NCI-H2196 (cell line): ENCODE measurements at regions not wholly inside any gene's neighbourhood (a gene's known extent, or its start where the extent isn't known, plus 50 kb on each side); places are given as distances from the start of the nearest gene placed in this dataset.
"Not testable (repeated sequence)": the region's sequence is repeated elsewhere in the genome, so short reads cannot be mapped to it uniquely, and the experiment has no call there.

Source experiments
- DNase-seq: peaks from one replicate; lab custom pipeline; 2025; ENCODE audit not compliant: unreplicated experiment; lab: John Stamatoyannopoulos, UW

DNA sequence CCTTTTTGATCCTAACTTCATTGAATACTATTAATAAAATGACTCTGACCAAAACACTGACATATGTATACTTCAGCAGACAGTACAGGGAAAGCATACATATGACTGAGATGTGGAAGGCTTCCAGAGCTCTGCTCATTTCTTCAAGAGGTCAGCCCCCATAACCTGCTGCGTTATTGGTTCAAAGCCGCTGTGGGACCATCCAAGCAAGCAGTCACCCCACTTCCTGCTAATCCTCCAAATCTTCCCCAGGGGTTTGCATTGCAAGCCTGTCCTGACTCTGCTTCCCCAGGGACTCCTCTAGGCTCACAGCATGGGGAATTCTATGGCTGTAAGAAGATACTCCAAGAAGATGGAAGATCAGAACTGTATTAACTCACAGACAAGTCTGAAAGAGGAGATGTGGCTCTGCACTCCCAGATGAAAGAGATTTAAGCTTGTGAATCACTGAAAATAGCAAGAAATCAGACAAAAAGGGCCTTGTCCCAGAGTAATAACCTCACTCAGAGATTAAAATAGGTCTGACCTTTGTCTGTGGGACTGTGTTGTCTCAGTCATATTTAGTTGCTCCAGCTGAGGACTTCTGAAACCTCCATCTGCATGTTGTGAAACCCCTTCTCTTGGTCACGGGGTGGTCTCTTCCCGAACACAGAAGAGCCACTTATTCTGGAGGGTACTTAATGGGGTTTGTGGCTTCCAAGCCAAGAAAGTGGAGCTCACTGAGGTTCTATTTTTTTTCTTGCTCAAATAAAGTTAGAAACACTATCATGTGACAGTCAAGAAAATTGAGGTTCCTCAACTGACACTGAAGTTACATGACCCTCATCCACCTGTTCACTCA, 101.5 kb upstream of the MARCKS start:
- no peak for DNase-seq

DNA sequence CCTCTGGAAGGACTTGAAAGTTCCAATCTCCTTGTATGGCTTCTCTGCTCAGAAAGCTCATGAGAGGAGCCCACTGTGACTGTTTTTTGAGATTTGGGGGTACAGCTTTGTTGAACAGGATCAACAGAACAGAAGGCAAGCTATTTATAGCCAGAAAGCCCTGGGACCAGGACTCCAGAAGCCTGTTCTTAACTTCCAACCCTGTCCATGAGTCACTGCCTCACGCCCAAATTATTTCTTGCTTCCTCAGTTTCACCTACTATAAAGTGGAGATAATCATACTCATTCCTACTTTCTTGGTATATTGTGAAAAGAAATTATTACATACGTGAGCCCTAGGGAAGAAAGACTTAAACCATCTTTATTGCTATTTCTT, 100.9 kb upstream of the MARCKS start:
- no peak for DNase-seq

DNA sequence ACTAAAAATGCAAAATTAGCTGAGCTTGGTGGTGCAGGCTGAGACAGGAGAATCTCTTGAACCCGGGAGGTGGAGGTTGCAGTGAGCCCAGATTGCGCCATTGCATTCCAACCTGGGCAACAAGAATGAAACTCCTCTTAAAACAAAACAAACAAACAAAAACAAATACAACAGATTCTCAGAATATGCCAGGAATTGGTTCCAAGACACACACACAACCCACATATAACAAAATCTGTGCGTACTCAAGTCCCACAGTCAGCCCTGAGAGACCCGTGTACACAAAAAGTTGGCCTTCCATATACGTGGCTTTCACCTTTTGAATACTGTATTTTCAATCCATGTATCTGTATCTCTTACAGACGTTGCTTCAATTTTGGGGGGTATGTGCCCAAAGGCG, 98.9 kb upstream of the MARCKS start:
- DNase-seq = no peak

DNA sequence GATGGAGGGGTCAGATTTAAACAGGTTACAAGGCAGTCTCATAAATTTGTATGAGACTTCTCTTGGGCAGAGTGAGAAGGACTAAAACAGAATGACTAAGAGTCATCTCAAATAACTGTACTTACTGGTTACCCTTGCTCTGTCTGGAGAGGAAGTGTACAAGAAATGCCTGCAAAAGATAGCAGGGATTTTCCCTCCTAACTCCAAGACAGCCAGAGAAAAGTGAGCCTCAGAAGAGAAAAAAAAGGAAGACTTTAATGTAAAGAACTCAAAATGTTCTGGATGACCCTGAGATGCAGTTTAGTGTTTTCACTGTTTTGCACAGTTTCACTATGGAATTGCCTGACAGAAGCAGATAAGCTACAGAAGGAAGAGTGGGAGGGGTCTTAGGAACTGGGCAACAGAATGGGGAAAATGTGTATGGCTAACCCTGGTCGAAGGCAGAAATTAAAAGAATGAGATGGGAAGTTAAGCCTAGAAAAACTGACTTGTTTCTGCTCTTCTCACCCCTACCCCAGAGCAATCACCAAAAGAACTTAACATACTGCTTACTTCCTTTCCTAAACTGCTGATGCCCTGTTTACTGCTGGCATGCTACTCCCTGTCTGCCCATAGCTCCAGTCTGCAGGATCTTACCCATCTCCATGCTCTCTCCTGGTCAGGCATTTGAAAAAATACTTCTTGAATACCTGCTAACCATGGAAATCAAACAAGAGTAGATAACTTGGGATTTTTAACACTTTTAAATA, 98.1 kb upstream of the MARCKS start:
- DNase-seq = no peak

DNA sequence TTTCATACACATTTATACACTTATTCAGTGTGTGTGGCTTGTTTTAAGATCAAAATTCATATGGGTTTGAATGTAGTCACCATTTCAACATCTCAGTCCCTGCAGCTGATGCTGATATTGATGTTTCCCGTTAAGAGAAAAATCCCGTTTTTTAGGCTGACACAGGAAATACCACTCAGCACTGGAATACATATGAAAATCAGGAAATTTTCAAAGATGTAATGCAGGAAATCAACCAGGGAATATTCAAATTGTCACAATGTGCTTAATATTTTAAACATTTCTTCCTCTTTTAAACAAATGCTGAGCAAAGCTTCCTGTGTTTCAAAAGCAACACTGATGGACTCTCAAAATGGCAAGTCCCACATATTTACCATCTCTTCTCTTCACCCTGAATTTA, 94.5 kb upstream of the MARCKS start:
- no peak for DNase-seq

DNA sequence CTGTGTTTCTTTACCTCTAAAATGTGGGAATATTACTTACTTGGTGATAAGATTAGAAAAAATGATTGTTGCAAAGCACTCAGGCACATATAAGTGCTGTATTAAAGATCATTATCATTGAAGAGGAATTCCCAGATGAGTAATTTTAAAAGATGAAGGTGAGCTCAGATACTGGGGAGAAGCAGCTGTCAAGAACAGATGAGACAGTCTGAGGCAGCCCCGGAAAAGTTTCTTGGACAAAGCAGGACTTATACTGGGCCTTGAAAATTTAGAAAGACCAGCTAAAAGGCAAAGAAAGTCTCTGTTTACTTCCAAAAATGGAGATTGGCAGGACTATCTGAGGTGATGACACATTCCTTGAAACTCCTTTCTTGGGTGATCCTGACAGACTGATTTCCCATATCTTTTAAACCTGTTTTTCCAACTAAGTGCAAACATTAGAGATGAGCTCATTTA, 93.8 kb upstream of the MARCKS start:
- no peak for DNase-seq

DNA sequence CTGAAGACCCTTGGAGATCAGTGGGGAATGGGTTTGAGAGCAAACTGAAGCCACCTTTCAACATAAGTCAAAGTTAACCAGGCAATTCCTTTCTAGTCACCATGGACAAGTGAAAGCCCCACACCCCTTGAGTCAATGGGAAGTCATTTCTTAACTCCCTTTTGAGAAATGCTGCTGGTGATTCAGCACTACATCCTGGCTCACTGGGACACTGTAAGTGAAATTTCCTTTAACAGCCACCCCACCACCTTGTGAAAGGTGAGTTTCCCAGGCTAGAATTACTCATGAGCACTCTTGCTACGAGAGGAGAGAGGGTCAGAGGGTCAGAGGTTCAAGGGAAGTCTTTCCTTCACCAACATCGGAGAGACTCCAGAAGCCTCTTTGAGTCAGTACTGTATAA, 93.3 kb upstream of the MARCKS start:
- DNase-seq = no peak

DNA sequence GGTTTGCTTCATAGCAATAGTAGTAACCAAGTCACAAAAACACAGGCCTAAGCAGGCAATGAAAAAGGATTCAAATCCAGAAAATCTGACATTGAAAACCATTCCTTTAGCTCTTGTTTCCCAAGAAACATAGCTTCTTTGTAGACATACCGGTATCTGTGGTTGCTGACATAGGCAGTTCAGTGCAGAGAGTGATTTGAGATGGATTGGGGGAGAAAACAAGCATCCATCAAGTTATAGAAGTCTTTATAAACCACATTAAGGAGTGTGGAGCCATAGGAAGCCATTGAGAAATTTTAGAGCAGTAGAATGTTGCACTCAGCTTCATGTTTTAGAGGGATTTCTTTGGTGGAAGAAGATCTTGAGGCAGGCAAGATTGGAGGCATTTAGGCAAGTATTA, 91.2 kb upstream of the MARCKS start:
- no peak for DNase-seq

DNA sequence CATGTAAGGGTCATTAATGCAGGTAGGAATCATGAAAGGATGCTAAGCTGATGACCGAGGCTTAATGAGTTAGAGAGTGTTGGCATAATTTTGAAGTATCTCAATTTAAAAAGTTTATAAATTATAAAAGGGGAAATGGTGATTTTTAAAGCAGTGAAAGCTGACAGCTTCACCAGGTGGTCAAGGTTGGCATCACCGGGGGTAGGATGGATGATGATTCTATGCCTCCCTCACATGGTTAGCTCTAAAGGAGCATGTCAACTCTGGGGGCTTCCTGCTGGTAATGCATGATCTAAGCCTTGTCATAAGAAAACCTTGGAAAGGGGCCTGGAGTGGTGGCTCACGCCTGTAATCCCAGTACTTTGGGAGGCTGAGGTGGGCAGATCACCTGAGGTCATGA, 89.2 kb upstream of the MARCKS start:
- DNase-seq = no peak

DNA sequence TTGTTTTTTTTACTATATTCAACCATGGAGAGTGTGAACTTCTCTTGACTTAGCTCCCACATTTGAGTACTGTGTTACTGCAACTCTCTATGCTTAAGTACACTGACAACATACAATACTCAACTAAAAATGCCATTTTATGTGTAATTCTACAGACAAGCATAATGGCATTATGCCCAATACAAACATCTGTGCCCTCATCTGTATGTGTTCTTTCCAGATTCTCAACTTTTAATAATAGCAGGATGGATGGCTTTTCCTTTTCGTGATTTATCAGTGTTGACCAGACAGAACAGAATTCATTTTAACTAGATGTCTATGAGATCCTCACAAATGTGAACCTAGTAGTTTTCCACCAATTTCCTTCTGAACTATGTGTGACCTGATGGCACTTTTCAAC, 84.2 kb upstream of the MARCKS start:
- no peak for DNase-seq

DNA sequence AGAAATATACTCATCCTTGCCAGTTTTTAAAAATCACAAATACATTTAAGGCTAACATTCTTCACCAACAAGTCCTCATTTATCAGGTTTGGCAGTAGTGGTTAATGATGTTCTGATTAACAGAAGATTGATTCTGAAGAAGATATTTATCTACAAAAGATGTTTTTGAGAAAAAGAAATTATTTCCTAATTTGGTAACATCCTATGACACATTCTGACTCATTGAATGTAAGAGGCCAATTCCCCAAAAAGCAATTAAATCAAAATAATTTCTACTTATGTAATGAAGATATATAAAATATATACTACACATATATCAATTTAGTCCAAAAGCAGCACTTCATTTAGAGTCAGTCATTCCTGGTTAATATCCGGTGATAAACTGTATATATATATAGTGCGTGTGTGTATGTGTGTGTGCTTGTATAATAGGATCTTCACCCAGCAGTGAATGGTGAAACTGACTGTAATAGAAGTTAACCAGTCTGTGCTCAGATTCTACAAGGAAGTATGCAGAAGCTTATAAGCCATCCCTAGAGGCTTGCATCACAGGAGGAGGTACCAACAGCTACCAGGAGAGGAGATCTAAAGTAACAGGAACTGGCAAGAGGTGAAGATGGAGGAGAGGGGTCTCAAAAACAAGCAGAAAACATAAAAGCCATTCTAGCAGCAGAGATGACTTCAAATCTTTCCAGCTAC, 82.9 kb upstream of the MARCKS start:
- no peak for DNase-seq

DNA sequence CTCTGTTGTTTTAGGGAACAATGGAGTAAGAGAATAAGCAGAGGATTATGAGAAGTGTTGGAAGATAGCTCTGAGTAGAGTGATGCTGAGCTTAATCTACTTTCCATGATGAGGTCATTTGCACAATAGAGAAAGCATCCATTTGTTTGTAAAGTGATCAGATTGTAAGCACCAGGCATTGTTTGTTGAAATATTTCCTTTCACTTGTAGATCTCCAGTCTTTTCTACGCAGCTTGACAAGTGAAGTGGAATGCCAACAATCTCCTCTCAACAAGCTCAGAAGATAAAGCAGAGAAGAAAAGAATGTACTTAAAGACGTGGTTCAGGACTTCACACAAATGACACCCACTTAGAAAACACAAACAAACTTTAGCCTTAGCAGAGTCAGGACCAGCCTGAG, 80.1 kb upstream of the MARCKS start:
- DNase-seq = no peak

DNA sequence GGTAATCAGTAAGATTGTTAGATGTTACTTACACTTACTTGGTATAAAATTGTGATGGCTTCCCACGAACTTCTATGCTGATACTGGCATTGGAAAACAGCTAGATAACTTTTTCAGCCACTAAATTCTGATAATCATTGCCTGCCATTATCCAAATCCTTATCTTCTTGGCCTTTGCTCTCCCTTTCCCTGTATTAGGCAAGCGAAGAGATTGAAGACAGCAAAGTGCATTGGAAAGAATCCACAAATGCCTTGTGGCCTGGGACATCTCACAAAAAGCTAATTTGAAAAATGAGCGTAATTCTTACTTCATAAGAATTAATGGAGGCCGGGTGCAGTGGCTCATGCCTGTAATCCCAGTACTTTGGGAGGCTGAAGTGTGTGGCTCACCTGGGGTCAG, 79.5 kb upstream of the MARCKS start:
- no peak for DNase-seq

DNA sequence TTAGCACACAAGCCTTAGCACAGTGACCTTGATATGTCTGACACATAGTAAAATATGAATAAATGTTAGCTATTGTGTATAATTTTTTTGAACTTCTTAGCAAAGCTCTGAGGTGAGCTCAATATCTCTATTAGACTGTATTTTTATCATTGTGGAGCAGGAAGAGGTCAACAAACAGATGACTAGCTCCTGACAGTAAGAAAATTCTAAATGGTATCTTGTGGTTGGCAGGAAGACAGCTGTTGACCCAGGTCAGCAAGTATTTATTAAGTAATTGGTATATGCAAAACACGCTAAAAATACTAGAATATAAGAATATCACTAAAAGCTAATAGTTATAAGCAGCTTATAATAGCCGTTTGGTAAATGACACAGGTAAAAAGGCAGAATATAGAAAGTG, 77.5 kb upstream of the MARCKS start:
- no peak for DNase-seq

DNA sequence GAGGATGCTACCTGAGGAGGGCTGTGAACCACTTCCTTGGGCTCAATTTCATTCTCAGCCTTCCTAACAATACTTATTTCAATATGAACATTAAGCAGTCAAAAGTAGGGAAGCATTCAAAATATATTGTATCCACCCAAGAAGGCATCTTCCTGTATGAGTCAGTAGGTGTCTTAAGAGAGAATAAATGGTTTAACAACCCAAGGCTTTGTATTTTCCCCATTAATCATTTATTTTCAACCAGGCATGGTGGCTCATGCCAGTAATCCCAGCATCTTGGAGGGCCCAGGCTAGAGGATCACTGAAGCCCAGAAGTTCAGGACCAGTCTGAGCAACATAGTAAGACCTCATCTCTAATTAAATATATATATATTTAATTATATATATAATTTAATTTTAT, 74.5 kb upstream of the MARCKS start:
- DNase-seq = no peak

DNA sequence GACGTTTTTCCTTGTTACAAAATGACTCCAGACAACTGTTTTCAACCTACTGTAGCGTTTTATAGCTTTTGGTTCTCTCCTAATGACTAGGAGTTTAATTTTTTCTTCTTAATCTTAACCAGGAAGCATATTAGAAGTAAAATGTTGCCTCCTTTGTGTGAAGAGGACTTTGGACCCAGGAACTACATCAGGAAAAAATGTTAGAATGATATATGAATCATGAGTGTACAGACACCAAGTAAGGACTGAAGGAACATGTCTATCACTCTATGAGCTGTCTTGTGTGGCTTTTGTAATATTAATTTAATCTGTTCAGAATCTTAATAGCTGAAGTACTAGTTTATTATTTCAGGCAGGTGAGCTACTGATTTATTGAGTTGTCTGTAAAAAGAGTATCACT, 71.0 kb upstream of the MARCKS start:
- DNase-seq = no peak

DNA sequence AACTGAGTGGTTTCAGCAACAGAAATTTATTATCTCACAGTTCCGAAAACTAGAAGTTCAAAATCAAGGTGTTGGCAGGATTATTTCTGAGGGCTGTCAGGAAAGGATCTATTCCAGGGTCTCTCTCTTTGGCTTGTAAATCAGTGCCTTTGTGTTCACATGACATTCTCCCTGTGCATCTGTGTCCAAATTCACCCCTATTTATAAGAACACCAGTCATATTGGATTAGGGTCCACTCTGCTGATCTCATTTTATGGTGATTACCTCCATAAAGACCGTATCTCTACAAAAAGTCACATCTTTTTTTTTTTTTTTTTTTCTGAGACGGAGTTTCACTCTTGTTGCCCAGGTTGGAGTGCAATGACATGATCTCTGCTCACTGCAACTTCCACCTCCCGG, 68.6 kb upstream of the MARCKS start:
- no peak for DNase-seq

DNA sequence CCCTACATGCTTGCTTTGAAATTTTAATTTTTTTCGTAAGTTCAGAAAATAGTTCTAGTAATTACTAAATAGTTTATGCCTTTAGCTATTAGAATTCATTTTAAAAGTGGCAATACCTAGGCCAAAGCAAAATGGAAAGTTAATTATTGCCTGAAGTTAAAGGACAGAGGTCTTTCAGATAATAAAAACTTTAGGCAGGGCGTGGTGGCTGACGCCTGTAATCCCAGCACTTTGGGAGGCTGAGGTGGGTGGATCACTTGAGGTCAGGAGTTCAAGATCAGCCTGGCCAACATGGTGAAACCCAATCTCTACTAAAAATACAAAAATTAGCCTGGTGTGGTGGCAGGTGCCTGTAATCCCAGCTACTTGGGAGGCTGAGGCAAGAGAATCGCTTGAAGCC, 65.9 kb upstream of the MARCKS start:
- DNase-seq = not testable (repeated sequence)

DNA sequence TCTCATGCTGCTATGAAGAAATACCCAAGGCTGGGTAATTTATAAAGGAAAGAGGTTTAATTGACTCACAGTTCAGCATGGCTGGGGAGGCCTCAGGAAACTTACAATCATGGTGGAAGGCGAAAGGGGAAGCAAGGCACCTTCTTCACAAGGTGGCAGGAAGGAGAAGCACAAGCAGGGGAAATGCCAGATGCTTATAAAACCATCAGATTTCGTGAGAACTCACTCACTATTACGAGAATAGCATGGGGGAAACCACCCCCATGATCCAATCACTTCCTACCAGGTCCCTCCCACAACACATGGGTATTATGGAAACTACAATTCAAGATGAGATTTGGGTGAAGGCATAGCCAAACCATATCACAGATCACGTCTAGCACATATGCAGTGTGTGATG, 61.8 kb upstream of the MARCKS start:
- not testable (repeated sequence) for DNase-seq

DNA sequence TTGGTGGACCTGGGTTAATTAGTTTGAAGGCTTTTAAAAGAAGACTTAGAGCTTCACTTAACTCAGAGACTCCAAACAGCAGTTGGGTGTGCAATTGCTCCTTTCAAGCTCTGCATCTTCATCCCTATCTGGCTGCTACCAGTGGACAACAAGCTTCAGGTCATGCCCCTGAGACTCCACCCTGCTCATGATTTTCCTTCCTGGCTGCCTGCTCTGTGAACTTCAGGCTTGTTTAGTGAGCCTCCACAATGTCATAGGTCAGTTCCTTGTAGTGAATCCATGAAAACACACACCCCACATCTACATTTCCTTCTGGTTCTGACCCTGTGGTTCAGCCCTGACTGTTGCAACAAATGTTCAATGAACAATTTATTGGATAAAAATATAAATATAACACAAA, 61.1 kb upstream of the MARCKS start:
- no peak for DNase-seq

DNA sequence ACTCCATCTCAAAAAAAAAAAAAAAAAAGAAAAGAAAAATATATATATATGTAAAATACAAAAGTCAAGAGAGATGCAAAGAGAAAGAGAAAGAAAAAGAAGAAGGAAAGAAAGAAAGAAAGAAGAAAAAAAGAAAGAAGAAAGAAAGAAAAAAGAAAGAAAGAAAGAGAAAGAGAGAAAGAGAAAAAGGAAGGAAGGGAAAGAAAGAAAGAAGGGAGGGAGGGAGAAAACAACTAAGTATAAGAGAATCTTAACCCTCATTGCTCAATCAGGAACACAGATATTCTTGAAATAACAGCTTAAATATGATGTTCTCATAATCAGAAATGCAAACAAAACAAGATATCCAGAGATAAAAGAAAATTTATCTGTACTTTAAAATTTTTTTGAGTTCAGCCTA, 54.4 kb upstream of the MARCKS start:
- DNase-seq = no peak

DNA sequence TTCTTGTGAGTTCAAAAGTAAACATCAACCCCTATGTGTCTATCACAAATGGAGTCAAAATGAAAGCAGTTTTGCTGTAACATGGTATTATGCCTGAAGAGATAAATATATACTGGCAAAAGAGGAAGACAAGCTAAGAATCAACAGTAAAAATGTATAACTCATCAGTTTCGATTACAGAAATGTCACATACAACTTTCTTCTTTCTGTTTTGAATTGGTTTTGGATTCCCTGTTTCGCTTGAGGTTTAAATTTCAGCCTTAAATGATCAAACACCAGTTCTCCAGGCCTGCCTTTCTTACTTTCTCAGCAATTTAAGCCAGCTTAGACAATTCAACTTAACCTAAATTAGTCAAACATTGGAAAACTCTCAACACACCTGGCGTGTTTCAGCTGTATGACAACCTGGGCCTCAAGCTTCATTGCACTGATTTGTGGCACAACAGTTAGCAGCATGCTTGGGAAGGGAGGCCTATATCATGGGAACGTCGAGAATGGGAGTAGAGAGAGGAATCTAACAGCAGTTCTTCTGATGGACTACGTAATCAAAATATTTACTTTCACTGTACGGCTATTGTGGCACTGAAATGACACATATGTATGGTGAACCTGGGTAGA, 51.9 kb upstream of the MARCKS start:
- no peak for DNase-seq
